ENCODE measurements at regions not wholly inside any gene's neighbourhood (a gene's known extent, or its start where the extent isn't known, plus 50 kb on each side); places are given as distances from the start of the nearest gene placed in this dataset.
"Not testable (repeated sequence)": the region's sequence is repeated elsewhere in the genome, so short reads cannot be mapped to it uniquely, and the experiment has no call there.

GRCh38 chr11:97544431-97544830, 1154.6 kb downstream of the JRKL start:
- Mint-ChIP-seq H3K4me1 (ENCODE audit: low read depth) (no peaks in the 10 kb centered on the region), H3K27me3 (no peaks in the 10 kb centered on the region), H3K36me3 (ENCODE audit: insufficient read depth) (no peaks in the 10 kb centered on the region), H3K9me3 (ENCODE audit: low read depth) (peaks cover 10% of the 10 kb centered on the region), H3K27ac (no peak overlapping the region), H3K4me3 (ENCODE audit: low read depth) (no peak overlapping the region)
- TF ChIP-seq, protein P1, sequence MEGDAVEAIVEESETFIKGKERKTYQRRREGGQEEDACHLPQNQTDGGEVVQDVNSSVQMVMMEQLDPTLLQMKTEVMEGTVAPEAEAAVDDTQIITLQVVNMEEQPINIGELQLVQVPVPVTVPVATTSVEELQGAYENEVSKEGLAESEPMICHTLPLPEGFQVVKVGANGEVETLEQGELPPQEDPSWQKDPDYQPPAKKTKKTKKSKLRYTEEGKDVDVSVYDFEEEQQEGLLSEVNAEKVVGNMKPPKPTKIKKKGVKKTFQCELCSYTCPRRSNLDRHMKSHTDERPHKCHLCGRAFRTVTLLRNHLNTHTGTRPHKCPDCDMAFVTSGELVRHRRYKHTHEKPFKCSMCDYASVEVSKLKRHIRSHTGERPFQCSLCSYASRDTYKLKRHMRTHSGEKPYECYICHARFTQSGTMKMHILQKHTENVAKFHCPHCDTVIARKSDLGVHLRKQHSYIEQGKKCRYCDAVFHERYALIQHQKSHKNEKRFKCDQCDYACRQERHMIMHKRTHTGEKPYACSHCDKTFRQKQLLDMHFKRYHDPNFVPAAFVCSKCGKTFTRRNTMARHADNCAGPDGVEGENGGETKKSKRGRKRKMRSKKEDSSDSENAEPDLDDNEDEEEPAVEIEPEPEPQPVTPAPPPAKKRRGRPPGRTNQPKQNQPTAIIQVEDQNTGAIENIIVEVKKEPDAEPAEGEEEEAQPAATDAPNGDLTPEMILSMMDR (IDR thresholded peaks at IDR 0.05; ENCODE audit: unreplicated experiment): no peak
- no peak for DNase-seq (ENCODE audit: low spot score, unreplicated experiment)

GRCh38 chr11:97548280-97548679, 1158.5 kb downstream of the JRKL start:
- no peak for DNase-seq (ENCODE audit: low spot score, unreplicated experiment)
- no peaks in the 10 kb centered on the region for H3K36me3 Mint-ChIP-seq (ENCODE audit: insufficient read depth)
- no peaks in the 10 kb centered on the region for H3K27me3 Mint-ChIP-seq
- TF ChIP-seq, protein P1 (IDR thresholded peaks at IDR 0.05; ENCODE audit: unreplicated experiment): no peak
- no peak overlapping the region for H3K4me3 Mint-ChIP-seq (ENCODE audit: low read depth)
- no peak overlapping the region for H3K27ac Mint-ChIP-seq
- no peaks in the 10 kb centered on the region for H3K9me3 Mint-ChIP-seq (ENCODE audit: low read depth)
- H3K4me1 Mint-ChIP-seq (ENCODE audit: low read depth): no peaks in the 10 kb centered on the region

GRCh38 chr11:97557399-97557798, 1167.6 kb downstream of the JRKL start:
- no peaks in the 10 kb centered on the region for H3K36me3 Mint-ChIP-seq (ENCODE audit: insufficient read depth)
- no peaks in the 10 kb centered on the region for H3K27me3 Mint-ChIP-seq
- TF ChIP-seq, protein P1 (IDR thresholded peaks at IDR 0.05; ENCODE audit: unreplicated experiment): no peak
- no peaks in the 10 kb centered on the region for H3K9me3 Mint-ChIP-seq (ENCODE audit: low read depth)
- no peaks in the 10 kb centered on the region for H3K4me1 Mint-ChIP-seq (ENCODE audit: low read depth)
- no peak overlapping the region for H3K4me3 Mint-ChIP-seq (ENCODE audit: low read depth)
- H3K27ac Mint-ChIP-seq: no peak overlapping the region
- no peak for DNase-seq (ENCODE audit: low spot score, unreplicated experiment)

DNA sequence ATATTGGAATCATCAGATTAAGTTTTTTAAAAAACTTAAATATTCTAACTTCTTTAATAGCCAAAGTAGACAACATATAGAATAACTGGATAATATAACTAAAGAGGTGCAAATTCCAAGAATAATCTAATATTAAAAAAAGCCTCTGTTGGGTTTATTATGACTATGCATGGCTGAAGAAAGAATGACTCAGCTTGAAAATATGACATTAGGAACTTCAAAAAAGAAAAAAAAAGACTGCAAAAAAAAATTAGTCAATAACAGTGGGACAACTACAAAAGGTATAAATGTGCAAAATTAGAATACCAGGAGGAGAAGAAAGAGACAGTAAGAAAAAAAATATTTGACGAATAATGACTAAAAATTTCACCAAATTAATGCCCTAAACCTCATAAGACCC, 1178.0 kb downstream of the JRKL start:
- TF ChIP-seq, protein P1 (IDR thresholded peaks at IDR 0.05; ENCODE audit: unreplicated experiment): no peak
- Mint-ChIP-seq H3K9me3 (ENCODE audit: low read depth) (peaks cover 14% of the 10 kb centered on the region), H3K4me3 (ENCODE audit: low read depth) (no peak overlapping the region), H3K36me3 (ENCODE audit: insufficient read depth) (no peaks in the 10 kb centered on the region), H3K27ac (no peak overlapping the region), H3K27me3 (no peaks in the 10 kb centered on the region), H3K4me1 (ENCODE audit: low read depth) (no peaks in the 10 kb centered on the region)
- DNase-seq (ENCODE audit: low spot score, unreplicated experiment): no peak

GRCh38 chr11:97570636-97571035, 1180.8 kb downstream of the JRKL start:
- DNase-seq (ENCODE audit: low spot score, unreplicated experiment): no peak
- Mint-ChIP-seq H3K9me3 (ENCODE audit: low read depth) (peaks cover 14% of the 10 kb centered on the region), H3K36me3 (ENCODE audit: insufficient read depth) (no peaks in the 10 kb centered on the region), H3K4me1 (ENCODE audit: low read depth) (no peaks in the 10 kb centered on the region), H3K4me3 (ENCODE audit: low read depth) (no peak overlapping the region), H3K27ac (no peak overlapping the region), H3K27me3 (no peaks in the 10 kb centered on the region)
- TF ChIP-seq, protein P1 (IDR thresholded peaks at IDR 0.05; ENCODE audit: unreplicated experiment): no peak

- not testable (repeated sequence) for H3K4me3 Mint-ChIP-seq (ENCODE audit: low read depth); H3K4me1 Mint-ChIP-seq (ENCODE audit: low read depth); H3K27ac Mint-ChIP-seq; H3K27me3 Mint-ChIP-seq; H3K9me3 Mint-ChIP-seq (ENCODE audit: low read depth); H3K36me3 Mint-ChIP-seq (ENCODE audit: insufficient read depth); DNase-seq (ENCODE audit: low spot score, unreplicated experiment)
Measured at GRCh38 chr11:97573771-97574170, 1184.0 kb downstream of the JRKL start.

Data from progenitor cell of endocrine pancreas (in vitro differentiated cells).